DMS53 treated with DMSO at 0.1 percent for 48 hours (cell line): ENCODE measurements at regions not wholly inside any gene's neighbourhood (a gene's known extent, or its start where the extent isn't known, plus 50 kb on each side); places are given as distances from the start of the nearest gene placed in this dataset.

ENCODE experiments used
- DNase-seq: peaks from one replicate; lab custom pipeline; 2025; ENCODE audit not compliant: unreplicated experiment; lab: John Stamatoyannopoulos, UW

- peak; percentile 49 for DNase-seq
Measured at GRCh38 chr11:11789735-11790369, 51.9 kb upstream of the USP47 start.

DNA sequence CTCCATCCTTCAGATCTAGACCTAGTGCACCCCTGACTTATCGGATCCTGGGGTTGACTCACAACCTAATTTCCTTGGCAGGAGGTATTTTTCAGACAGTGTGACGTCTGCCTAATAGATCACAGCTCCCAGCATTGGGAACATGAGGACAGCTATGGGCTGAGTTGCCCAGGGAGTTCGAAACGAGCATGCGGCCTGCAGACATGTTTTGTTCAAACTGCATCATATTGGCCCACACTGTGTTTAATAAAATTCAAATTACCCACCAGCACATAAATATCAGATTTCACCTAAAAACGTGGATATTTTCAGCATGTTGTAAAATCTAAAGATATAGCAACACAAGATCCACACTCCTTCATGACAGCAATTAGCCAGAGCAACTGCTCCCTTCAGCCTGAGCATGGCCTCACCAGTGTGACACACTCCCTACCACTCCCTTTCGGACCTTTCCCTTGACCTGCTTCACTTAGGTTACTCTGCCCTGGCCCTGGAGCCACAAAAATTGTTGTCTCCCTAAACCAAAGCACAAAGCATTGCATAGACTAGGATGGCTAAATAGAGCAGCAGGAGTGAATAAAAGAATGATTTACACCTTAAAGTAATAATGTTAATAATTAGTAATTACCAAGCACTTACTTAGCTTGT lies 53.6 kb upstream of the USP47 start:
- no peak for DNase-seq

DNA sequence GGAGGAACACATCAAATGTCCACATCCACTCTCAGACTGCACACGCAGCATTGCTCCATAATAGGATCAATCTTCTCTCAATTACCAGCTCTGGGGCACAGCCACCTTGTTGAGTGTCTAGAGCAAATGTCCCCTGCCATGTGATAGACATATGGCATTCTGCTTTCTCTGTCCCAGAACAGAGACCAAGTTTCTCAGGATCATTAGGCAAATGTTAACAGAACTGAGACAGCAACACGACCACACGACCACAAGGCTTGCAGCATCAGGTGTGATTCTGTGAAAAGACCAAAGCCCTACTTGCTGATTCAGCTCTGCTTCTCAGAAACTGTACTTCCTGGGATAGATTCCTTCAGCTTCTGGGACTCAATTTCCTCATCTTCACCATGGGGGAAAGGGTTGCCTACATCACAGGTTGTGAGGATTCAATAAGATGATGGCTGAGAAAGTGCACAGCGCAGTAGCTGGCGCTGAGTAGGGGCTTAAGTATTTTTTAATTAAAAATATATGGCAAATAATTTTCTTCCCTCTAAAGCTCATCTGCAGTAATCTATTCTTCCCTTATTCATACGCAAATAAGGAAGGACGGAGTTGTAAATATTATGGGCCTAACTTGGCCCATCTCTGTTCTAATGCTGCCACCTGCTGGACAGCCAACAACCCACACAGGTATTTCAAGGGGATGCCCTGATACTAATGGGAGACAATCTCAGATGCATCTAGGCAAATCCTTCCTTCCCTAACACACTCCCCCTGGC lies 54.3 kb upstream of the USP47 start:
- peak; percentile 85 for DNase-seq

DNA sequence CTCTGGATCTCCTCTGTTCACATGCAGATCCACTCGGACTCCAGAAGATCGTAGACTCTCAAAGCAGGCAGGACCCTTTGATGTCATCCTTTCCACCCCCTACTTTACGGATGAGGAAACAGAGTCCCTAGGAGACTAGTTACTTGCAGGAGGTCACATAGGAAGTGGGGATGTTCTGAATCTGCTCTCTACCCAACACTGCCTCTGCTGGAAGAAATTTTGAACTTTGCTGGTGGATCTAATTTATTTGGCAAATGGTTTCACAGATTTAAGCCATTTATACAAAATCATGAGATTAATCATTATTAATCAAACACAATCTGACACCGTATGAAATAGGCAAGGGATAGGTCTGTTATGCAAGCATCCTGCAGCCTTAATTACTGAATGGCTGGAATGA lies 55.0 kb upstream of the USP47 start:
- DNase-seq: peak; percentile 18

GRCh38 chr11:11786234-11786633 lies 55.5 kb upstream of the USP47 start:
- no peak for DNase-seq

GRCh38 chr11:11782532-11783110 lies 59.2 kb upstream of the USP47 start:
- DNase-seq: no peak

DNA sequence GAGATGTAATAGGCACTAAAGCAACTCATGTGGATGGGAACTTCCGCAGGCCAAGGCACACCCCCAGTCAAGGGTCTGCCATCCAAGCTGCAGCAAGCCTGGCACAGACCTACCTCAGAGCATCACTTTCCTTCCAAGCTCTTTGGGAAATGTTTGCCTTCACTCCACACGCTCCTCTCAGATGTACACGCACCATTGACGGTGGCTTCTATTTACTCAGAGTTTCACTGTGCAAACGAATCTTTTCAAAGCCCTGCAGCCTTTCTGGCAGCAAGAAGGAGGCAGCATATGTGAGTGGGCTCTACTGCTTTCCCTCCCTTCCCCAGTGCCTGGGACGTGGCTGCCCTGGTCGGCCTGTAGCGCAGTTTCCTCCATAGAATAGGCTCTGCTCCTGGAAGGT lies 60.9 kb upstream of the USP47 start:
- peak; percentile 96 for DNase-seq

- DNase-seq: no peak
Measured at GRCh38 chr11:11779975-11780374, 61.8 kb upstream of the USP47 start.

DNA sequence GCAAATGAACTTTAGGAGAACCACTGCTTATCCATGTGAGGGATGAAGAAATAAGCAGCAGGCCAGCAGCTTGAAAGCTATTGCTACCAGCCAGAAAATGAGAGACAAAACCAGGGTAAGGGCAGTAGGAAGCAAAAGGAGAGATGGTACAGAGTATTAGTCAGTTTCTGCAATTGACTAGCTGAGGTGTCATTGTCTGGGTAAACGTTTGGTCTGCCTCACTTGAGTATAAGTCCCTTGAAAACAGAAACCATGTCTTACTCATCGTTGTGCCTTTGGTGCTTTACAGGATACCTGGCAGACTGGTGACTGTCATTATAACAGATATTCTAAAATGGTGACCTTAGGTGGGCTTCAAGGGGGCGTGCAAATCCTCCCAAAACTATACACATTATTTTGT lies 63.9 kb upstream of the USP47 start:
- DNase-seq: peak; percentile 6

DNA sequence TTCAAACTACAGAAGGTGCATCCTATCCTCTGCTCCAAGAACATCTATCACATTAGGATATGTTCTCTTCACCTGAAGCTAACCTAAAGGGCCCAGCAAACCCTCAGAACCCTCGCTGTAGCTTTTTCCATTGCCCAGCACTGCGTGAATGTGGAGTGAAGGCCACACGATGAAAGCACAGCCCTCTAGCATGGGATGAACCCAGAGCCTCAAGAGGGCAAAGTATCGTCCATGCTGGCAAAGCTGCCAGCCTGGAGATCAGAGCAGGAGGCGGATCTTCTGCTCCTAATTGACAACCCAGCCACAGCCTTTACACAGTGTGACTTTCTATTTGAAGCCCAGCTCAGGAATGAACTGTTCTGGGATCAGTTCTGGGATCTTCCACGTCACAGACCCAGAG lies 65.1 kb upstream of the USP47 start:
- no peak for DNase-seq

- DNase-seq: no peak
Measured at GRCh38 chr11:11774928-11775327, 66.8 kb upstream of the USP47 start.

- no peak for DNase-seq
Measured at GRCh38 chr11:11772865-11773515, 68.8 kb upstream of the USP47 start.

DNA sequence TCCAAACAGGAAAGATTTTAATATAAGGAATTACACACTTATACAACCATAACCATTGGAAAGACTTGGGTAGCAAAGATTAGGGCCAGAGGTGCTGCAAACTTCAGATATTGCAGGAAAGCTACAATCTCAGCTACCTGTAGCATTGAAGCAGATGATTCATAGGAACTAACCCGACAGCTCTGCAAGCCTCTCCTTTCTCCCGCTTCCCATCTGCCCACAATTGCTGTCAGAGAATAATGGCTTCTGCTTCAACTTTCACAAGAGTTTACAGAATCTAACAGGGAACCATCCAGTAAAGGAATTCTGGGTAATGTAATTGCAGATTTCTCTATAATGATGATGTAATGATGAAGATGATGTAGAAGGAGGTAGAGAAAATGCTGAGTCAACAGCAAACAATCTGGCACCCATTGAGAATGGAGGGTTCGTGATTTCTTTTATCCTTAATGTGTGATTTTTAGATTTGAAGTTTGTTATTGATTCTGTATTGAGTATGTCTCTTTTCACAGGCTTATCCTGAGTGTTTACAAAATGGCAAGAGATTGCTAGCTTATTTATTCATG lies 70.8 kb upstream of the USP47 start:
- no peak for DNase-seq

DNA sequence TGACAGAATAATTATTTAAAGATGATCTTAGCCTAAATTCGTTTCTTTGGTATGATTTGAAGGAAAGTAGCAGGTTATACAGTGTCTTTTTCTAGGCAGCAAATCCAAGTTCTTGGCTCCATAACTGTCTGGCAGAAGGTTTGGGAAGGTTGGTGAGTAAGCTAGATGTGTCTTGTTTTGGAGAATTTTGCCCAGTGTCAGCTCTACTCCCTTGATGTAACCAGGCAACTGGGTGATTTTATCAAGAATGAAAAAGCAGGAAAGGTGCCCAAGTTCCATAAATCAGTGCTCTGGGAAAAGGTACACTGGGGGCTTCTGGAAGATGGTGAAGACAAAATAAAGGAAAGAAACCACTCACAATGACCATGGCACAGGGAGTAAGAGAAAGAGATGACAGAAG lies 71.5 kb upstream of the USP47 start:
- DNase-seq: no peak

DNA sequence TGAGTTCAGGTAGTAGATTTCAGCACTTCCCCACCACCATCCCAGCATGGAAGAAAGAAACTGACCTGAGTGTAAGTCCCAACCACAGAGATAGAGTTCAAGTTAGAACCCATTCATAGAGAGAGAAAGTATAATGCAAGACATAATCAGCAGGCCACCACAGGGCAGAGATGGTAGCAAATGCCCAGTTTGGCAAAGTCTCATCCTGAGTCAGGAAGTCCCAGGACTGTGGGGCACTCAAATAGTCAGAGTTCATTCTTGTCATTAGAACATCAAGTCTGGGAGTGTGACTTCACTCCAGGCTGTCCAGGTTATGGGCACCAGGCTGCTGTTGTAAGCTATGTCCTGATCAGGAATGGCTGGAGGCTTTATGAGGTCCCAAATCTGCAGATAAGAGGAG lies 72.0 kb upstream of the USP47 start:
- no peak for DNase-seq

GRCh38 chr11:11769362-11769761 lies 72.4 kb upstream of the USP47 start:
- no peak for DNase-seq

DNA sequence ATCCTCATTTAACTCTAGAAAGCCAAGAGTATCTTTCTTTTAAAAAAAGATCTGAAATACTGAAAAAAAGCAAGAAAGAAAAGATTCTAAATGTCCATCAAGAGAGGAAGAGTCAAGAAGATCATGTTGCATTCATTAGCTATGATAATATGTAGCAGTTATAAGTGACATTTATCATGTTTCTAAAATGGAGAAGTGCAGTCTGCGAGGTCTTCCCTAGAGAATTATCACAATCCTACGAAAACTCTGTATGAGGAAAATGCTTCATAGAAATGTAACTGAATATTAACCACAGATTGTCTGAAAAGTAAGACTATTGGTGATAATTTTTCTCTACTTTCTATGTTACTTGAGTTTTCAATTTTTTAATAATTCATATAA lies 77.4 kb upstream of the USP47 start:
- no peak for DNase-seq

- no peak for DNase-seq
Measured at GRCh38 chr11:11763796-11764422, 77.9 kb upstream of the USP47 start.

DNA sequence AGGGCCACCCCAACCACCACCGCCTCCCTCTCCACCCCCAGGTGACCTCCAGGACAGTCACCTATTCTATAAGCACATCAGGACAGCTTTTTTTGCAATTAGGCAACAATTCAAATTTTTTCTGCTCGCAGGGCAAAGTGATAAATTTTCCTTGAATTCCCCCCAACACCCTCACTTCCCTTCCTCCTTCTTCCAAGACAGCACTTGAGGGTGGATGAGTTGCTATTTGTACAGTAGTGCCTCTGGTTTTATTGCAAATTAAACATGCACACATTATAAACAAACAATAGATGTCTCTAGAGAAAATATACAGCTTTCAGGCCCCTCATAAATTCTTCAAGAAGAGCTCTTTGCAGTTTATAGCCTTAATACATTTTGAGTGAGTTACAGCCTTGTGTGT lies 80.9 kb upstream of the USP47 start:
- no peak for DNase-seq

GRCh38 chr11:11758603-11759196 lies 83.1 kb upstream of the USP47 start:
- no peak for DNase-seq
